HG03469 (cell line): ENCODE measurements at regions not wholly inside any gene's neighbourhood (a gene's known extent, or its start where the extent isn't known, plus 50 kb on each side); places are given as distances from the start of the nearest gene placed in this dataset.
"Not testable (repeated sequence)": the region's sequence is repeated elsewhere in the genome, so short reads cannot be mapped to it uniquely, and the experiment has no call there.

ENCODE experiments used
- ATAC-seq: cut with Tn5 transposase; IDR thresholded peaks from one replicate; pipeline ENCODE4 v1.9.1; 2021; ENCODE audit warnings: mild to moderate bottlenecking, moderate library complexity, moderate number of reproducible peaks; ENCODE audit not compliant: unreplicated experiment

GRCh38 chrY:7588176-7588575 lies 676.6 kb upstream of the AMELY start:
- not testable (repeated sequence) for ATAC-seq

DNA sequence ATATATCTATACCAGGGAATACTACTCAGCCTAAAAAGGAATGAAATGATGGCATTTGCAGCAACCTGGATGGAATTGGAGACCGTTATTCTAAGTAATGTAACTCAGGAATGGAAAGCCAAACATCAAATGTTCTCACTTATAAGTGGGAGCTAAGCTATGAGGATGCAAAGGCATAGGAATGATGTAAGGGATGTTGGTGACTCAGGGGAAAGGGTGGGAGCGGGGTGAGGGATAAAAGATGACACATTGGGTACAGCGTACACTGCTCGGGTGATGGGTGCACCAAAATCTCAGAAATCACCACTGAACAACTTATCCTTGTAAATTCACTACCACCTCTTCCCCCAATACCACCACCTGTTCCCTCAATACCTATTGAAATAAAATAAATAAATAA lies 651.0 kb upstream of the AMELY start:
- ATAC-seq: no peak

GRCh38 chrY:7557675-7558074 lies 646.1 kb upstream of the AMELY start:
- ATAC-seq: no peak

- no peak for ATAC-seq
Measured at GRCh38 chrY:7555006-7555405, 643.5 kb upstream of the AMELY start.

DNA sequence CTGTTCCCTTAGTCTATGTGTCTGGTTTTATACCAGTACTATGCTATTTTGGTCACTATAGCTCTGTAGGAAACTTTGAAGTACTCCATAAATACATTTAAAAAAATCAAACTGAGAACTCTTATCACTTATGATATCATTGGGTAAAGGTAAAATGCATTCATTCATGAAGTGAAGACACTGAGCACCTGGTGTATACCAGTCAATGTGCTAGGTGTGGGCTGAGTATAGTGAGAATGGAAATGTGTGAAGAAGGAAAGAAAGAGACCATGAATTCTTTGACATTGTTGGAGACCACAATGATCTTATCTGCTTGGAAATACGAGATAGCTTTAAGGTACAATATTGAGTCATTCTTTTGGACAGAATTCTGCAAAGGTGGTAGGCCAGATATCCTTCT lies 633.5 kb upstream of the AMELY start:
- ATAC-seq: no peak

GRCh38 chrY:7544172-7544770 lies 632.7 kb upstream of the AMELY start:
- no peak for ATAC-seq

DNA sequence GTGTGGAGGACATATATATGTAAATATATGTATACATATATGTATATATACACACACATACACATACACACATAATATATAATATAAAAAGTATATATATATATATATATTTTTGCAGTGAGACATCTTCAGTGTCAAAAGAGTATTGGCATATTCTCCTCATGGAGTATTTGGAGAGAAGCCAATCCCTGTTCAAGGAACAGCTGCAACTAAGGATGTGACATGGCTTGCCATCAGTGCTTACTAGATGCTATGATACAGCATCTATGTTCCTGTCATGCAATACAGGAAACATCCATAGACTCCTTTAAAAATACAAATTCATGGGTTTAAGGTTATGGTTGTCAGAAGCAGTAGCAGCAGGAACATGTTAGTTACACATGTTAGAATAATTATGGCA lies 632.0 kb upstream of the AMELY start:
- ATAC-seq: no peak

- ATAC-seq: no peak
Measured at GRCh38 chrY:7542256-7542858, 630.8 kb upstream of the AMELY start.

- no peak for ATAC-seq
Measured at GRCh38 chrY:7529396-7529795, 617.8 kb upstream of the AMELY start.

GRCh38 chrY:7527568-7527967 lies 616.0 kb upstream of the AMELY start:
- ATAC-seq: not testable (repeated sequence)

DNA sequence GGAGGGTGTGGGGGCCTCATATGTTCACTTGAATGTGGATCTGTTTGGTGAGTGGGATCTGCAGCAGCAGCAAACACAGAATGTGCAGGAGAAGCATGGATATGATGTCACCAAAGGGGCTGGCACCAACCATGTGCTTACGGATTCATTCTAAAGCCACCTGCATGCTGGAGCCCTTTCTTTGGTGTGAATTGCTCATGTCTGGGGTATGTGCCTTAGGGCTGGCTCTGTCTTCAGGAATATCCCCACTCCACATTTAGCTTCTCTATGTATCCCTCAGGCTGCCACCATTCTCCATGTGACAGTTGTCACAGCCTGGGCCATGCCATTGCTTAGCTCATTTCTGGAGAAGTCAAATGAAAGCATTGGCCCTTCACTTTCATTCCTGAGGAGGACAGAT lies 606.8 kb upstream of the AMELY start:
- ATAC-seq: no peak

- ATAC-seq: no peak
Measured at GRCh38 chrY:7516268-7516667, 604.7 kb upstream of the AMELY start.

GRCh38 chrY:7515812-7516211 lies 604.3 kb upstream of the AMELY start:
- ATAC-seq: no peak

- ATAC-seq: no peak
Measured at GRCh38 chrY:7502896-7503295, 591.3 kb upstream of the AMELY start.

GRCh38 chrY:7501236-7501635 lies 589.7 kb upstream of the AMELY start:
- no peak for ATAC-seq

GRCh38 chrY:7496001-7496400 lies 584.4 kb upstream of the AMELY start:
- no peak for ATAC-seq

DNA sequence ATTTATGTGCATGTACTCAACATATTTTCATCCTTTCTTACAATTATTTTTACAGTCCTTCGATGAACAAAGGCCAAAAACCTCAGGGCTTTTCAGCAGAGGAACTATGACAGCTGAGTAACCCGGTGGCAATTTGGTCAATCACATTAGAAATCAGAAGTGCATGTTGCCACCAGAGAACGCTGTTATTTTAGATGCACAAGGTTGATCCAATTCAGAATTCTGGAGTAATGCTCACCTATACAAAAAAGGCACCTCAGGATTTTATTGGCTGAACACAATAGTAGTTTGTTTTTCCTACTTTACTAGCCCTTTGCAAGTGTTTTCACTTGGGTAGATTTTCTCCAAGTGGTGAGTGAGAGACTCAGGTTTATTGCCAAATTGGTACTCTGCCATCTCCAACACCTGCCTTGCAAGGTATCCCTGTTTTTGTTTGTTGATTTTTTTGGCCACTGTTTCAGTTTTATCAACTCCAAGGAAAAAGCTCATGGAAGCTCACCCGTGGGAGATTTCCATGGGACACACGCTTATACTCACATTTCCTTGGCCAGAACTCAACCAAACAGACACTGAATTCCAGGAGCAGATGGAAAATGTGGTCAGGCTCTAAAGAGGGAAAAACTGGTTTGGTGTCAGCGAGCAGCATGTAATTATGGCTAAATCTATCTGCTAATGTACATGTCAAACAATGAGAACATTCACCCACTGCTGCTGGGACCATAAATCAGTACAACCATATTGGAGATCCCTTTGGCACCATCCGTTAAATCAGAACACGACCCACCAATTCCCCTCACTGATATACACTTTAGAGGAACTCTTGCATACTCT lies 573.1 kb upstream of the AMELY start:
- not testable (repeated sequence) for ATAC-seq

GRCh38 chrY:7471976-7472375 lies 560.4 kb upstream of the AMELY start:
- ATAC-seq: no peak

- ATAC-seq: no peak
Measured at GRCh38 chrY:7470037-7470436, 558.5 kb upstream of the AMELY start.

- ATAC-seq: no peak
Measured at GRCh38 chrY:7468951-7469745, 557.6 kb upstream of the AMELY start.

GRCh38 chrY:7467796-7468520 lies 556.4 kb upstream of the AMELY start:
- ATAC-seq: no peak
